Ectodermal cell (in vitro differentiated cells): ENCODE measurements at regions not wholly inside any gene's neighbourhood (a gene's known extent, or its start where the extent isn't known, plus 50 kb on each side); places are given as distances from the start of the nearest gene placed in this dataset.

Source experiments
- H3K27ac ChIP-seq: 2 replicates; pipeline ENCODE4 v1.7.0; 2013; ENCODE audit warnings: mild to moderate bottlenecking, low read depth, low read length; ENCODE audit not compliant: insufficient read depth, poor library complexity, severe bottlenecking
- H3K27me3 ChIP-seq: 2 replicates; pipeline ENCODE4 v1.7.0; 2013; ENCODE audit warnings: mild to moderate bottlenecking, low read length; ENCODE audit not compliant: insufficient read depth, control insufficient read depth, poor library complexity, severe bottlenecking
- H3K36me3 ChIP-seq: one replicate; pipeline ENCODE4 v1.7.0; 2013; ENCODE audit warnings: low read length; ENCODE audit not compliant: control insufficient read depth, insufficient read depth
- H3K4me1 ChIP-seq: one replicate; pipeline ENCODE4 v1.7.0; 2013; ENCODE audit warnings: low read length; ENCODE audit not compliant: control insufficient read depth, insufficient read depth
- H3K4me3 ChIP-seq: 2 replicates; pipeline ENCODE4 v1.7.0; 2013; ENCODE audit warnings: low read depth, low read length, control low read depth; ENCODE audit not compliant: insufficient read depth
- H3K9me3 ChIP-seq: 2 replicates; pipeline ENCODE4 v1.7.0; 2013; ENCODE audit warnings: mild to moderate bottlenecking, low read length, moderate library complexity; ENCODE audit not compliant: control insufficient read depth
- WGBS, 2 experiments: methylation state at CpG; one replicate each; pipeline ENCODE4 v1.1.7; 2013; ENCODE audit warnings: missing lambda C conversion rate in 2 of 2; 5-methylcytosine and 5-hydroxymethylcytosine counted together

DNA sequence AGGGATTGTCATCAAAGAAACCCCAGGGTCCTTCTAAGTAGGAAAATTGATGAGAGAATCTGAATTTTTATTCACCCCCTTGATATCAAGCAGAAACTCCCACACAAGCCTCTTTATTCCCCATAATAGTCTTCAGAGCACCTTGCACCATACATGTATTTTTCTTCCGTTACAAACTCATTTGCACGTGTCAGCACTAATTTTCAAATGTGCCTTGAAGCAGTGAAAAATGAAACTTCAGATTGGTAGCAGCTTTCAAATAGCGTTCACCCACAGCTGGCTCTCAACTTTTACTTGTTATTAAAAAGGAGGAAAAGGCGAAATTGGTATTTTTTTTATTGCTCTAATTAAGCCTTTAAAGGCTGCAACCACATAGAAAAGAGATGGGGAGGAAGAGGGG is 343.0 kb upstream of the TENM4 start:
- H3K36me3 ChIP-seq, result no peaks in the 10 kb centered on the region
- H3K27me3 ChIP-seq, result no peaks in the 10 kb centered on the region
- H3K4me3 ChIP-seq, result no peak overlapping the region
- no peak overlapping the region for H3K27ac ChIP-seq
- H3K4me1 ChIP-seq, result no peaks in the 10 kb centered on the region
- 79 to 83% methylated on average over 3 to 4 of the region's 4 CpGs for WGBS, 2 experiments
- H3K9me3 ChIP-seq, result no peaks in the 10 kb centered on the region

DNA sequence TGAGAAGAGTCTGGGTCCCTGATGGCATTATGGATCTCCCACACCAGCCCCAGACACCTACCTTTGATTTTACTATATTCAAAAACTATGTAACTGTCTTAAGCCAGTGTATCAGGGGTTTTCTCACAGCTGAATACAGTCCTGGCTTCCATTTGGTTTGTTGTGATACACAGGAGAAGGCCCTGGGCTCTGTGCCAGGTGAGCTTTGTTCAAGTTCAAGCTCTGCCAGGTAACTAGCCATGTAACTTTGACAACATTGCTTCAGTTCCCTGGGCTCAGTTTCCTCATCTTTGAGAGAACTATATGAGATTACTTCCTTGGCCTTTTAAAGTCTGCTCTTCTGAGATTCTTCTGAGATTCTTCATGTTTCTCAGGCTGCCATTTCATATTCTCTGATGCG is 327.5 kb upstream of the TENM4 start:
- Histone ChIP-seq H3K27me3 (no peaks in the 10 kb centered on the region), H3K4me1 (no peaks in the 10 kb centered on the region), H3K4me3 (no peak overlapping the region), H3K36me3 (no peaks in the 10 kb centered on the region), H3K27ac (no peak overlapping the region), H3K9me3 (no peaks in the 10 kb centered on the region)
- WGBS, 2 experiments, result 0% methylated on average over 1 of the region's 1 CpG

DNA sequence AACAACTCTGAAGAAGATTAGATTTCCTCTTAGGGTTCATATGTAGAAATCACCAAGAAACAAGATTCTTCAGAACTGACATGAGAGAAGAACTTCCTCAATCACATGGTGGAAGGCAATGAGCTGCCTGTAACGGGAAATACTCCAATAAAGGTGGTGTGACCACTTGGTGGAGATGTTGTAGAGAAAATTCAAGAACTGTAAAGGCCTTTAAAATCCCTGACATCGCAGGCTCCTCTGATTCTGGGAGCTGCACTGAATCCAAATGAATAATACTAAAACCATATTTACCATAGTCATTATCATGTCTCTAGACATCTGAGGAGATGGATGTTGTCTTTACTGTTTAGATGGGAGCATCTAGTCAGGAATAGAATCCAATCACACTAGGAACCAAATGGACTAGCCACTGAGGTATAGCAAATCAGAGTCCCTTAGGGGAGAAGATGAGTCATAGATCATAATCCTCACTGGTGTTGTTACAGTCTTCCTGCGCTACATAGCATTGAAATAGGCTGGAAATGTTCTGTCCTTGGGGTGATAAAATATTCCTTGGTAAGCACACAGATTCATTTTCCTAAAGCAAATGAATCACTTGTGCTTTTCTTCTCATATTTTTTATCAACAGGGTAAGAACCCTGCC is 321.6 kb upstream of the TENM4 start:
- Histone ChIP-seq H3K4me1 (no peaks in the 10 kb centered on the region), H3K9me3 (no peaks in the 10 kb centered on the region), H3K27me3 (no peaks in the 10 kb centered on the region), H3K36me3 (no peaks in the 10 kb centered on the region), H3K27ac (no peak overlapping the region), H3K4me3 (no peak overlapping the region)
- 67 to 79% methylated on average over 2 to 3 of the region's 3 CpGs for WGBS, 2 experiments

DNA sequence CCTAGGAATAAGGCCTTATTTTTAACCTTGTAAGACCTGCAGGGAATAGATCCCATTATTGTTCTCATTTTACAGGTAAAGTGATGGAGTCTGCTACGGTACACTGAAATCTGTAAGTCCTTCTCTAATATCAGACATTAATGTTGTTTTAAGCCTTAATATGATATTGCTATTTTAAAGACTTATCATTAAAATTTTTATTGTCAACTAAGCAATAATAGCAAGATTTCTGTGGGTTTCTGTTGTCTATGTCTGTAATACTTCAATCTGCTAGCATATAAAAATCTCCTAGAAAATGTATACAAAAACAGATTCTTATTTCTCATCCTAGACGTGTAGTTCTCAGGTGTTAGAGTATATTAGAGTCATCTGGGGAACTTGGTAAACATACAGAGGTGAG is 317.5 kb upstream of the TENM4 start:
- no peaks in the 10 kb centered on the region for H3K9me3 ChIP-seq
- WGBS, 2 experiments, result 63 to 75% methylated on average over 2 of the region's 2 CpGs
- H3K27ac ChIP-seq, result no peak overlapping the region
- no peak overlapping the region for H3K4me3 ChIP-seq
- H3K4me1 ChIP-seq, result no peaks in the 10 kb centered on the region
- H3K27me3 ChIP-seq, result no peaks in the 10 kb centered on the region
- H3K36me3 ChIP-seq, result no peaks in the 10 kb centered on the region

DNA sequence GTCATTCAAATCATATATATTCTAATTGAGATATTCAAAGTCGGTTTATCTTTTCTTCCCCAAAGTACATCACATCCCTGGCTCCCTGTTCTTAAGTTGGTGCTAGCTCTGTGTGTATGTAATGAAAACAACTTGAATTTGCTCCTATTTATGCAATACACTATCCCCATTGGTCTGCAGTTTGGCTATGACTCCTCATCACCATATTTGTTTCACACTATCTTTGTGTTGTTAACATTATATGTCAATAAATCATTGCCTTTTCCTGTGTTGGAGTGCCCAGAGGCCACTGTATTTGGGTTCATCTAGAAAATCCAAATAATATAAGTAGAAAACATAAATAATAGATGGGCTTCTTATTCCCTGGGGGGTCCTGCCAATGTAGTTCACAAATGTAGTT is 306.6 kb upstream of the TENM4 start:
- H3K9me3 ChIP-seq, result no peaks in the 10 kb centered on the region
- no CpG with 5 or more reads among the region's 1 CpG for WGBS, 2 experiments
- no peaks in the 10 kb centered on the region for H3K36me3 ChIP-seq
- H3K4me1 ChIP-seq, result no peaks in the 10 kb centered on the region
- no peaks in the 10 kb centered on the region for H3K27me3 ChIP-seq
- no peak overlapping the region for H3K27ac ChIP-seq
- no peak overlapping the region for H3K4me3 ChIP-seq

DNA sequence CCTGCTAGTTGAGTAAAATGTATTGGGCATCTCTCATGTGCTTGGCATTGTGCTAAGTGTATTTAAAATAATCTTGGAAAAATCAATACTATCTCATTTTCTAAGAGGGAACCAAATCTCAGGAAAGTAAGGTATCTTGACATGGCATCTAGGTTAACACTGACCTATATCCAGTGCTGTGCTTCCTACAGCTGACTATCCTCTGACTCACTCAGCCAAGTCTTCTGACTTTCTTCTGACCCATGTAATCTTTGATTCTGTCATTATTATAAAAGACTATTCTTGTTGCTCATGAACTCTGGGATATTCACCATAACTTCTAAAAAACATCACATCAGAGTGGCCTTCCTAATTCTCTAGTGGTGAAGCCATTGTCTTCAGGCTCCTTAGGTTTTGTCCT is 304.1 kb upstream of the TENM4 start:
- H3K4me1 ChIP-seq, result no peaks in the 10 kb centered on the region
- H3K27ac ChIP-seq, result no peak overlapping the region
- H3K4me3 ChIP-seq, result no peak overlapping the region
- H3K9me3 ChIP-seq, result no peaks in the 10 kb centered on the region
- H3K36me3 ChIP-seq, result no peaks in the 10 kb centered on the region
- H3K27me3 ChIP-seq, result no peaks in the 10 kb centered on the region

DNA sequence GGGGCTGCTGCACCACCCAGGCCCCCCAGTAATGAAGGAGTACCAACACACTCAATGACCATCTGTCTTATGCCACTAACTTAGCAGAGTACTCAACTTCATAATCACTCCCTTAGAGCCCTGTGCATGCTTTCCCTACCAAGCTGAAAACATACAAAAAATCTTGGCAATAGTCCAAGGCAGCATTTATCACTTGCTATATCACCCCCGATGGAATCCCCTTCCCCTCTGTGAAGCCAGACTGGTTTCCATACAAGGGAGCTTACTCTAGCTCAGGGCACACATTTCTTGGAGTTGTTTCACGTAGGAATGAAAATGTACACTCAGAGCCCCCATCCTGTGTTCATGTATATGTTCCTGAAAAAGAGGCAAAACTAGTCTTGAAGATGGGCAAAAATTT is 301.3 kb upstream of the TENM4 start:
- Histone ChIP-seq H3K9me3 (no peaks in the 10 kb centered on the region), H3K27me3 (no peaks in the 10 kb centered on the region), H3K27ac (no peak overlapping the region), H3K4me1 (no peaks in the 10 kb centered on the region), H3K36me3 (no peaks in the 10 kb centered on the region), H3K4me3 (no peak overlapping the region)
- 93 to 96% methylated on average over 2 of the region's 2 CpGs for WGBS, 2 experiments

DNA sequence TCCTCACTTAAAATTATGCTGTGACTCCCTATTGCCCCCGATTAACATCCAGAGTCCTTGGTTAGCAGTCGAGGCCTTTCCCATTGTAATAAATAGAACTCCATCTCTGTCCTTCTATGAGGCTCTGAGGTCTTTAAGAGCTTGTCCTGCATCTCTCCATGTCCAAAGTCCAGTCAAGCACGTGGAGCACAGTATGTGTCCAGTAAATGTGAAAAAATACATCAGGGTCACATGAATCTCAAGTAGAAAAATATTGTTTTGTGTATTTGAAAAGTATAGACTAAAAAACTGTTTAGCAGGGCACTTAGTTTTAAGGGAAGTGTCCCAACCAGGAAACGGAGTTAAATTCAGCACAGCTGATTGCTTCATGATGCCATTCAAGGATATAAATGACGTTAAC is 298.8 kb upstream of the TENM4 start:
- WGBS, 2 experiments, result 84 to 91% methylated on average over 5 of the region's 5 CpGs

DNA sequence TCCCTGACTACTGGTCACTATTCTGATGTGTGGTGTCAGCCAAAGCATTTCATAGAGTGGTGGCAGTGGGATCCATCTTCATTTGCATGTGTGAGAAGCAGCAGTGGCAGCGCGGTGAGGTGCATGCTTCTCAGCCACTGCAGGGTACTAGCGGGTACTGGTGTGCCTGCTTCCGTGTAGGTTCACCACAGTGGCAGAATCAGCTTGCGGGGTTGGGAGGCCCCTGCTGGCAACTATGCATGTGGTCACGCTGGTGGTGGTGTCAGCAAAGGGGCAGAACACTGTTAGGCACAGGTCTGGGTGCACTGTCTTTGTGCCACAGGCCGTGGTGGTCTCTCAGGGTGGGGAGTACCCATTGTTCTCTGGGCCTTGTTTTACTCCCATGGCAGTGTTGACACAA is 286.4 kb upstream of the TENM4 start:
- Histone ChIP-seq H3K4me1 (no peaks in the 10 kb centered on the region), H3K4me3 (no peak overlapping the region), H3K27me3 (no peaks in the 10 kb centered on the region), H3K9me3 (no peaks in the 10 kb centered on the region), H3K36me3 (no peaks in the 10 kb centered on the region), H3K27ac (no peak overlapping the region)
- 93% methylated on average over 7 of the region's 7 CpGs for WGBS, 2 experiments

More for the DNA sequence above, 298.8 kb upstream of the TENM4 start:
- Histone ChIP-seq H3K27me3 (no peaks in the 10 kb centered on the region), H3K9me3 (no peaks in the 10 kb centered on the region), H3K4me1 (no peaks in the 10 kb centered on the region), H3K27ac (no peak overlapping the region), H3K36me3 (no peaks in the 10 kb centered on the region), H3K4me3 (no peak overlapping the region)

DNA sequence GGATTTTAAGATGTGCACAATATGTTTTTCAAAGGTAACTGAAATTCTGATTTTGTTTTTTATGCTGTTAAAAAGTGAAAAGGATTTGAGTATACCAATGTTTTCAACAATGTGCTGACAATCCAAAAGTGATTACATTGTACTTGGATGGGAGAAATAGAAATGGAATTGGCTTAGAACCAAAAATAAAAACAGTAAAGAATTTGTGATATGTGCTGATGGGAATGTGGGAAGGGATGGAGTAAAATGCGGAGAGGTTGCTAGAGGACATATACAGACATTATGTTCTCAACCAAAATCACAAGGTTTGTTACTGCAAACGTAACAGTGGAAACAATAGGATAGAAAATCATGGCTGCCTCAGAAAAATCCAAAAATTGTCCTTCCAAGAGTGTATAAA is 279.3 kb upstream of the TENM4 start:
- Histone ChIP-seq H3K27ac (no peak overlapping the region), H3K27me3 (no peaks in the 10 kb centered on the region), H3K9me3 (no peaks in the 10 kb centered on the region), H3K4me1 (no peaks in the 10 kb centered on the region), H3K4me3 (no peak overlapping the region), H3K36me3 (no peaks in the 10 kb centered on the region)
- WGBS, 2 experiments, result 33 to 72% methylated on average over 1 to 2 of the region's 2 CpGs
